Retinal pigment epithelial cell (primary cell): ENCODE measurements at regions not wholly inside any gene's neighbourhood (a gene's known extent, or its start where the extent isn't known, plus 50 kb on each side); places are given as distances from the start of the nearest gene placed in this dataset.
"Not testable (repeated sequence)": the region's sequence is repeated elsewhere in the genome, so short reads cannot be mapped to it uniquely, and the experiment has no call there.

Experiments
- DNase-seq: peaks from one replicate; pipeline ENCODE4 v3.0.0-alpha.2; 2010; ENCODE audit warnings: low read depth
- H3K4me3 ChIP-seq: 2 replicates; pipeline ENCODE4 v1.5.1; 2011; ENCODE audit warnings: mild to moderate bottlenecking, low read length, control low read depth, moderate library complexity
- CTCF ChIP-seq: conservative IDR thresholded peaks from 2 replicates; pipeline ENCODE4 v1.5.1; 2011; ENCODE audit warnings: low read depth, low read length, control low read depth, inconsistent platforms

- not testable (repeated sequence) for H3K4me3 ChIP-seq
- peak; percentile 24 for TF ChIP-seq CTCF
Observed at GRCh38 chr4:107354304-107354703, 318.2 kb upstream of the DKK2 start.

GRCh38 chr4:107351196-107351595 is 315.1 kb upstream of the DKK2 start:
- no peak overlapping the region for H3K4me3 ChIP-seq
- no peak for DNase-seq
- TF ChIP-seq CTCF: no peak

More at GRCh38 chr4:107354304-107354703, 318.2 kb upstream of the DKK2 start:
- not testable (repeated sequence) for DNase-seq

GRCh38 chr4:107349732-107350131 is 313.6 kb upstream of the DKK2 start:
- no peak for TF ChIP-seq CTCF
- no peak for DNase-seq
- no peak overlapping the region for H3K4me3 ChIP-seq

GRCh38 chr4:107349266-107349665 is 313.2 kb upstream of the DKK2 start:
- DNase-seq: no peak
- no peak overlapping the region for H3K4me3 ChIP-seq
- no peak for TF ChIP-seq CTCF

- no peak overlapping the region for H3K4me3 ChIP-seq
- no peak for TF ChIP-seq CTCF
- no peak for DNase-seq
Observed at GRCh38 chr4:107348188-107349050, 312.3 kb upstream of the DKK2 start.

GRCh38 chr4:107333518-107333917 is 297.4 kb upstream of the DKK2 start:
- H3K4me3 ChIP-seq: no peak overlapping the region
- DNase-seq: no peak
- no peak for TF ChIP-seq CTCF

GRCh38 chr4:107332656-107333055 is 296.5 kb upstream of the DKK2 start:
- H3K4me3 ChIP-seq, DNase-seq: not testable (repeated sequence)
